T follicular helper cell (primary cell): ENCODE measurements at regions not wholly inside any gene's neighbourhood (a gene's known extent, or its start where the extent isn't known, plus 50 kb on each side); places are given as distances from the start of the nearest gene placed in this dataset.
"Not testable (repeated sequence)": the region's sequence is repeated elsewhere in the genome, so short reads cannot be mapped to it uniquely, and the experiment has no call there.

ENCODE experiments used
- DNase-seq: peaks from one replicate; pipeline ENCODE4 v3.0.0-alpha.2; 2020; ENCODE audit warnings: low read depth

GRCh38 chr3:11739706-11740105, 96.0 kb upstream of the VGLL4 start:
- no peak for DNase-seq

GRCh38 chr3:11739123-11739522, 95.4 kb upstream of the VGLL4 start:
- no peak for DNase-seq

- no peak for DNase-seq
Observed at GRCh38 chr3:11737742-11738141, 94.0 kb upstream of the VGLL4 start.

- DNase-seq: no peak
Observed at GRCh38 chr3:11736136-11736833, 92.6 kb upstream of the VGLL4 start.

- no peak for DNase-seq
Observed at GRCh38 chr3:11735638-11736037, 91.9 kb upstream of the VGLL4 start.

- not testable (repeated sequence) for DNase-seq
Observed at GRCh38 chr3:11735111-11735510, 91.4 kb upstream of the VGLL4 start.

GRCh38 chr3:11733914-11734313, 90.2 kb upstream of the VGLL4 start:
- no peak for DNase-seq

GRCh38 chr3:11727207-11727606, 83.5 kb upstream of the VGLL4 start:
- no peak for DNase-seq

GRCh38 chr3:11726146-11726545, 82.4 kb upstream of the VGLL4 start:
- no peak for DNase-seq

GRCh38 chr3:11725340-11725641, 81.6 kb upstream of the VGLL4 start:
- not testable (repeated sequence) for DNase-seq

GRCh38 chr3:11724615-11725339, 81.1 kb upstream of the VGLL4 start:
- DNase-seq: no peak

- DNase-seq: no peak
Observed at GRCh38 chr3:11721479-11721878, 77.8 kb upstream of the VGLL4 start.

- no peak for DNase-seq
Observed at GRCh38 chr3:11720917-11721411, 77.2 kb upstream of the VGLL4 start.

GRCh38 chr3:11720304-11720898, 76.7 kb upstream of the VGLL4 start:
- DNase-seq: peak; percentile 30

GRCh38 chr3:11719406-11720303, 75.9 kb upstream of the VGLL4 start:
- peak; percentile 74 for DNase-seq

GRCh38 chr3:11718637-11719405, 75.1 kb upstream of the VGLL4 start:
- peak; percentile 2 for DNase-seq

- DNase-seq: no peak
Observed at GRCh38 chr3:11717768-11718636, 74.3 kb upstream of the VGLL4 start.

- DNase-seq: no peak
Observed at GRCh38 chr3:11717301-11717700, 73.6 kb upstream of the VGLL4 start.

GRCh38 chr3:11716573-11717290, 73.0 kb upstream of the VGLL4 start:
- DNase-seq: no peak

- no peak for DNase-seq
Observed at GRCh38 chr3:11713171-11713570, 69.5 kb upstream of the VGLL4 start.
